Upper lobe of right lung (tissue), 1 donor: ENCODE measurements at regions not wholly inside any gene's neighbourhood (a gene's known extent, or its start where the extent isn't known, plus 50 kb on each side); places are given as distances from the start of the nearest gene placed in this dataset.
"Not testable (repeated sequence)": the region's sequence is repeated elsewhere in the genome, so short reads cannot be mapped to it uniquely, and the experiment has no call there.

Experiments
- ATAC-seq: fragments of 200-7000 bp; cut with Tn5 transposase; one replicate; pipeline ENCODE4 v1.9.1; 2020; ENCODE audit warnings: mild to moderate bottlenecking, moderate library complexity
- DNase-seq: peaks from one replicate; pipeline ENCODE4 v3.0.0-alpha.2; 2020
- H3K27ac ChIP-seq: fragments of 200-600 bp; one replicate; pipeline ENCODE4 v1.8.0; 2022
- H3K27me3 ChIP-seq: fragments of 200-600 bp; one replicate; pipeline ENCODE4 v1.8.0; 2022; ENCODE audit warnings: mild to moderate bottlenecking
- H3K36me3 ChIP-seq: fragments of 200-600 bp; one replicate; pipeline ENCODE4 v1.8.0; 2022
- H3K4me1 ChIP-seq: fragments of 200-600 bp; one replicate; pipeline ENCODE4 v1.8.0; 2022
- H3K4me3 ChIP-seq: fragments of 200-600 bp; one replicate; pipeline ENCODE4 v1.8.0; 2022; ENCODE audit warnings: mild to moderate bottlenecking
- H3K9me3 ChIP-seq: fragments of 200-600 bp; one replicate; pipeline ENCODE4 v1.8.0; 2022
- CTCF ChIP-seq: fragments of 200-600 bp; IDR thresholded peaks from one replicate; pipeline ENCODE4 v1.8.0; 2022; ENCODE audit warnings: antibody characterized with exemption
- intact Hi-C: fragments of 100-400 bp; cut with DNase I; formaldehyde crosslinking; loops from one replicate; pipeline ENCODE4 v1.11.0; 2022
- donor health status: DM: no; HTN: yes; CAD: no; lungs with severe emphysema.

GRCh38 chr7:115329006-115329405 lies 407.1 kb downstream of the MDFIC start:
- DNase-seq (no peak), ATAC-seq (no peak)
- Histone ChIP-seq H3K27me3 (no peaks in the 10 kb centered on the region), H3K36me3 (no peaks in the 10 kb centered on the region), H3K9me3 (no peaks in the 10 kb centered on the region), H3K27ac (no peak overlapping the region), H3K4me1 (no peaks in the 10 kb centered on the region), H3K4me3 (no peak overlapping the region)
- intact Hi-C loops, result no loop called here
- no peak for TF ChIP-seq CTCF

DNA sequence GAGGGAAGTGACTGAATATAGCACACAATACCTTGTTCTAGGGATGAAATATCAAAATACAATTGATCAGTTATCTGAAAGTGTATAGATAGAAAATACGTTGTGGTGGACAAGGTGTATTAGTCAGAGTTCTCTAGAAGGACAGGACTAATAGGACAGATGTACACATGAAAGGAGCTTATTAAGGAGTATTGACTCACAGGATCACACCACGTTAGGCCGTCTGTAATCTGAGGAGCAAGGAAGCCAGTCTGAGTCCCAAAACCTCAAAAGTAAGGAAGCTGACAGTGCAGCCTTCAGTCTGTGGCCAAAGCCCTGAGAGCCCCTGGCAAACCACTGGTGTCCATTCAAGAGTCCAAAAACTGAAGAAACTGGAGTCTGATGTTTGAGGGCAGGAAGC lies 406.1 kb downstream of the MDFIC start:
- Histone ChIP-seq H3K9me3 (no peaks in the 10 kb centered on the region), H3K27ac (no peak overlapping the region), H3K4me3 (no peak overlapping the region), H3K27me3 (no peaks in the 10 kb centered on the region), H3K36me3 (no peaks in the 10 kb centered on the region), H3K4me1 (no peaks in the 10 kb centered on the region)
- DNase-seq (no peak), ATAC-seq (no peak)
- TF ChIP-seq CTCF, result no peak
- intact Hi-C loops, result no loop called here

DNA sequence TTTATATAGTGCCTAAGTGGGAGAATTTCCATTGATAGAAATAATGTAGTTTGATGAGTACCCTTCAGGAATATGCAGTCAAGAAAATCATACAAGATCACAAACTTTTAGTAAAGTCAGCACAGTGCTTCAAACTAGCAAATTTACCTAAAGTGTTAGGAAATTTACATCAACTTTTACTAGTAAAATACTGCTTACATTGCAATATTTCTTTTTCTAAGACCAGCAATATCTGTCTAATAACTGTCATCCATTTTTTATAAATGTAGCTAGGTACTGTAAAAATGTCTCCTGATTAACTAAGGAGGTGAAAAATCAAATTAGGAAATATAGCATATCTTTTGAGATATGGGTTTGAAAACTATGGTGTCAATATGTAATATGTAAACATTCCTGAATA lies 405.4 kb downstream of the MDFIC start:
- Histone ChIP-seq H3K27ac (no peak overlapping the region), H3K9me3 (no peaks in the 10 kb centered on the region), H3K27me3 (no peaks in the 10 kb centered on the region), H3K36me3 (no peaks in the 10 kb centered on the region), H3K4me3 (no peak overlapping the region), H3K4me1 (no peaks in the 10 kb centered on the region)
- TF ChIP-seq CTCF, result no peak
- DNase-seq (no peak), ATAC-seq (no peak)
- intact Hi-C loops, result no loop called here

- peak; percentile 68 for ATAC-seq
Measured at GRCh38 chr7:115319541-115319940, 397.6 kb downstream of the MDFIC start.

GRCh38 chr7:115310316-115310715 lies 388.4 kb downstream of the MDFIC start:
- H3K4me1 ChIP-seq, DNase-seq, H3K27me3 ChIP-seq, H3K4me3 ChIP-seq, ATAC-seq, intact Hi-C loops, H3K27ac ChIP-seq, H3K9me3 ChIP-seq, H3K36me3 ChIP-seq: not testable (repeated sequence)

More at GRCh38 chr7:115319541-115319940, 397.6 kb downstream of the MDFIC start:
- H3K36me3 ChIP-seq, result no peaks in the 10 kb centered on the region
- no peaks in the 10 kb centered on the region for H3K4me1 ChIP-seq
- H3K9me3 ChIP-seq, result no peaks in the 10 kb centered on the region
- intact Hi-C loops, result no loop called here
- no peak for DNase-seq
- no peak for TF ChIP-seq CTCF
- H3K4me3 ChIP-seq, result no peak overlapping the region
- no peak overlapping the region for H3K27ac ChIP-seq
- no peaks in the 10 kb centered on the region for H3K27me3 ChIP-seq

DNA sequence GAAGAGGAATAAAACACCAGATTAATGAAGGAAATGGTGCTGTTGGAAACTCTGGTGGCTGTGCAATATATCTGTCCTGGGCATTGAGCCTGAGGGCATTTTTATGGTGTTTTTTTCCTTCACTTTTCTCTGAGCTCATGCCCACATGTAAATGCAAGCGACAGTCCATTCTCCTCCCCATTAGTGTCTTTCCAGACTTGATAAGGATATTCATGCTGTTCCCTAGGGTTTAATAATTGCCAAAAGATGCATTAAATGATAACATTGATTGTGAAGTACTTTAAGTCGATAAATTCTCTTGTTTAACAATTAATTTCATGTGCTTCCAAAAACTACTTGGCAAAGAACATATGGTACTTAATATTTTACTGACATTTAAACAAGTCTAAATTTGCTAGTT lies 384.7 kb downstream of the MDFIC start:
- H3K9me3 ChIP-seq, result no peaks in the 10 kb centered on the region
- H3K4me3 ChIP-seq, result no peak overlapping the region
- ATAC-seq, result no peak
- H3K27ac ChIP-seq, result no peak overlapping the region
- H3K27me3 ChIP-seq, result no peaks in the 10 kb centered on the region
- no peak for TF ChIP-seq CTCF
- H3K36me3 ChIP-seq, result no peaks in the 10 kb centered on the region
- DNase-seq, result no peak
- H3K4me1 ChIP-seq, result no peaks in the 10 kb centered on the region
- intact Hi-C loops, result no loop called here
